ENCODE measurements at regions not wholly inside any gene's neighbourhood (a gene's known extent, or its start where the extent isn't known, plus 50 kb on each side); places are given as distances from the start of the nearest gene placed in this dataset.
"Not testable (repeated sequence)": the region's sequence is repeated elsewhere in the genome, so short reads cannot be mapped to it uniquely, and the experiment has no call there.

DNA sequence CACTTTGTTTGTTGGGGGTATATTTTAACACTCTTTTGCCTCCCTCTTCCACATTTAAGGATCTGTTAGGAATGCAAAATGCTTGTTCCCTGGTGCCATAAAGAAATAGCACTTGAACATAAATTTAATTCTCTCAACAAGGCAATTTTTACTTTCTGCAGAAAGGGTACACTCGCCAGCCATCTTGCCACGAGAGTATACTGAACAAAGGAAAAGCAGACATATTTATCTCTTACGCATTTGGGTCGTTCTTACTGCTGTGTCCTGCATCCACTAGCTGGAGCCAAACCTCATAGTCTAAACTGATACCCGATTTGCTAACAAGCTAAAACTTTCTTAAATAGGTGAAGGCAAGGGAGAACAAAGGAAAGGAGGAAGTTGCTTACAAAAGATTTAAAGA lies 129.5 kb downstream of the B3GNT2 start:
- DNase-seq = no peak

DNA sequence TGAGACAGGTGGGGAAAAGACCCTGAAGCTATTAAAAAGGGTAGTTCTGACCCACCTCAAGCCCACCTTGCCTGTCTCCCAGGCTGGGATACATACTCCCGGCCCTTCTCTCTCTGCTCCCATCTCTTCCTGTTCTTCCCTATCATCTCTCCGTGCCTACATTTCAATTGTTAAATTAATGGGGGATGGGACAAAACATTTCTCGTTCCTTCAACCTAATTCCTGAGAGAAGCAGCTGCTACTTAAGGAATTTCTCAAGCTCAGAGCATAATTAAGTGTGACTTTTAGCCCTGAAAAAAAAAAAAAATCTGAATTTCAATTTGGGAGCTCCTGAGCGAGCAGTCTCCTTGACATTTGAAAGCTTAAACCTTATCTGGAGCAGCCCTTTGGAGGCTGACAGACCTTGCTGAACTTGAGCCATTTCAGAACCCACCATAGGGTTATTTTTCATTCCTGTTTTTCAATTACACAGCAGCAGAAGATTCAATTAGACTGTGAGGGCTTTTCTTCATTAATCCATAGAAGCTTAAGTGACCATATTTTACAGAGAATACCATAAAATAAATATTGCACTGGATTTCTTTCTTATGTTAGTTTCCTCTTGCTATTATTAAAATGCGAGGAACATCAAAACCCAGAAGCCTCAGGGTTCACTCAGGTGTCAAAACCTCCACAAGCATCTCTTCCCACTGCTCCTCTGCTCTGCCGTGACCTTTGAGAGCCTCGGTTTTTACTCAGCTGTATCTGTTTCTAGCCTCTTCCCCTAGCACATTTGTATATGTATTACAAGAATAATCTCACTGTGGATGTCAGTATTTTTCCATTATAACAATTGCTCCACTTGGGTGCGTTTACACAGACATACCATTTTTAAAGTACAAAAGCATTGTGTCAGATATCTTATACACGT lies 125.7 kb downstream of the B3GNT2 start:
- no peak for DNase-seq

DNA sequence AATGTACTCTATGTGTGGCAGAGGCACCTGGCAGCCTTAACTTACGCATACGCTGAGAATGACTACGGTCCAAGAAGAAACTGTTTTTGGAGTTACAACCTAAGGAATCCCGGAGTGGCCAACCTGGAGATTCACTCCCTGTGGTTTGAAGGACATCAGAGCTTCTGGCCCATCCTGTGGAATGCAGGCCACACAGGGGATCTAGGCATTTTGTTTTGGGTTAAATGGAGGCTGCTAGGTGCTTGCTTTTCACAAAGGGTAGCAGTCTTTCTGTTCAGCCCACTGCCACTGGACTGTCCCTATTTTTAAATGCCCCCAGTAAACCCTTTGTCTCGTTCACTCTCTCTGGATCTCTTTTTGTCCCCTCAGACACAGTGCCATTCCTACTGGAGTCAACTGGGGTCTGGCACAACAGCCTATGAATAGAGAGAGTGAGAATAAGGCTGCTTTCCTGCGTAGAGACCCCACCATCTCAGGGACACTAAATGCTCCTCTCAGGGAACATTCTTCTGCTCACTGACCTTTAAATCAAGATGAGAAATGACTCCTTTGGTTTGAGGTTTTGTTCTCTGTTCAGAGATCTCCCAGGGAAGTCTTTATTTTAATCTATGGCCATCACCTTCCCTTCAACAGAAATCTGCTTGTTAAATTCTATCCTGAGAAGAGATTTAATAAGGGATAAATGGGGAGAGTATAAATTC lies 124.9 kb downstream of the B3GNT2 start:
- no peak for DNase-seq

GRCh38 chr2:62320137-62320536 lies 124.2 kb downstream of the B3GNT2 start:
- not testable (repeated sequence) for DNase-seq

DNA sequence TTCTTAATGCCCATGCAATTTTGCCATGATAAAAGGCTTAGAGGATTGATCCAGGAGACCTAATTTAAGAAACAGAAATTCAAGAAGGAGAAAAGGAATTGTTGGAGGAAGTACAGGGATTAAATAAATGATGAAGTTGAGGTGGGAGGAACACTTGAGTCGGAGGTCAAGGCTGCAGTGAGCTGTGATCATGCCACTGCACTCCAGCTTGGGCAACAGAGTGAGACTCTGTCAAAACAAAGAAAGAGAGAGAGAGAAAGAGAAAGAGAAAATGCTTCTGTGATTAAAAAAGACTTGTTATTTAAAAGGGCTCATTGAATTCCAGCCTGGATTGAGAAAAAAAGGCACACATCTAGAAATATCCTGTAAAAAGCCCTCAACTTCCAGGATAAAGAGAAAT lies 123.2 kb downstream of the B3GNT2 start:
- no peak for DNase-seq

GRCh38 chr2:62315476-62315875 lies 119.6 kb downstream of the B3GNT2 start:
- DNase-seq = no peak

DNA sequence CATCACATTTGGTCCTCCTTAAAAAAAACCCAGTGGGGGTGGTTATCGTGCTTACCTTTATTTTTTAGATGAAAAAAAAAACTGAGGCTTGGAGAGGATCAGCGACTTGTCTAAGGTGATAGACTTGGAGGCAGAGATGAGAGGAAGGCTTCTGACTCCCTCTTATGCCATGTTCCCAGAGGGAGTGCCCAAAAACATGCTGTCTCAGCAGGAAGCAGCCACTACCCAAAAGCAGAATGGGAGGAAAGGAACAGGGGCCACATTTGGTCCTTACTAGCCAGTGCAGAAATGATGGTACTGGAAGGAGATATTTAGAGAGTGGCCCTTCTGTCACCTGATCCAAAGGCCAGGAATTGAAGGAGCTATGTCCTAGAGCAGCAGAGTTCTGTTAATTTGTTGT lies 118.4 kb downstream of the B3GNT2 start:
- DNase-seq = no peak

DNA sequence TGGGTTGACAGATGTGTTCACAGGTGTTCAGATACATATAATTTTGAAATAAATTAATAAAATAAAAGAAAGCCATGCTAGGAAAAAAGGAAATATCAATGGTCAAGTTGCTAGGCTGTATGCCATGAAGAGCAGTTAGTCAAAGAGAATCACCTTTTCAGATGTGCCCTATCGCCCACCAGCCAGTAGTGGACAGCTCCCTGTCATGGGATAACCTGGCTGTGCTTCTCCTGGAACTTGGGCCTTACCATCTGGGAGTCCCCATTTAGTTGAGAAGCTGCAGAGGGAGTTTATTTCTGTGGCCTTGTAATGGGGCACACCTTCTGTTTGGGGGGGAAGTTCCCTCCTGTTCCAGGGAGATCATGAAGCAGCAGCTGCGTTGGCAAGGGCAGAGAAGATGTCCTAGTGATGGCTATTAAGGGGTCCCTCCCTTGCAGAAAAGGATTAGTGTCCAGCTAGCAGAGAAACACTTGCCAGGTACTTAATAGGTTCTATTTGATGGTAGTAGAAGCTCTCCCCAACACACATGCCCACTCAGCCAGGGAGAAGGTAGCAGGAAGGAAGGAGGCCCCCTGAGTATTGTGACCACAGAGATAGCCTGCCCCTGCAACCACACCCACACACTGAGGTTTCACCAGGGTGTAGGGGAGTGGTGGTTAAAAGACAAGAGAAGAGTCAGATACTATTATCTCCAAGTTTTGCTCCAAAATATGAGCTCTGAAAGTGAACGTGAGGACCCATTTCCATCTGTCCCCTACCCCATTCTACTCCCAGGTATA lies 117.7 kb downstream of the B3GNT2 start:
- DNase-seq = no peak

DNA sequence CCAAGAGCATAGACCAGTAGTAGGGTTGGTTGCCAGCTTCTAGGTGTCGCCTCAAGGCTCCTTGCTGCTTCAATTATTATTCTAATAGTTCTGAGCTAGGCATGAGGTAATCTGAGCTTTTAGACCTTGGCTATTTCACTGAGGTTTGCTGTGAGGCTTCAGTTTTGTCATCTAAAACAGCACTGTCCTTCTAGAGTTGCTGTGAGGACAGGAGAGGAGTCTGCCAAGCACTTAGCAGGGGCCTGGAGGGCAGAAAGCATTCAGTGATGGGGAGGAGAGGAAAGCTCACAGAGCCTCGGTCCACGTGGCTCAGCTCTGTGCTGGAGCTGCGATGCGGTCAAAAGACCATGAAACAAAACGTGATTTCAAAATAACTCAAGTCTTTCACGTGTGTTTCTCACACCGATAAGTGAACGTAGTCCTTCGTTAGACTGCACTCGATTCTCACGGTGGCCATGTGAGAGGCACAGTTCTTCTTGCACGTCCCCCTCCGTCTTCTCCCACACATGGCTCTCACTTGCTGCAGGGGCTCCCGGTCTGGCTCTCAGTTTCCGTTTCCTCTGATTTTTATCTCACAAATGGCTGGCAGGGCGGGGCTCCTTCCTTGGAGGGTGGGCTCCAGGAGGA lies 113.7 kb downstream of the B3GNT2 start:
- no peak for DNase-seq

DNA sequence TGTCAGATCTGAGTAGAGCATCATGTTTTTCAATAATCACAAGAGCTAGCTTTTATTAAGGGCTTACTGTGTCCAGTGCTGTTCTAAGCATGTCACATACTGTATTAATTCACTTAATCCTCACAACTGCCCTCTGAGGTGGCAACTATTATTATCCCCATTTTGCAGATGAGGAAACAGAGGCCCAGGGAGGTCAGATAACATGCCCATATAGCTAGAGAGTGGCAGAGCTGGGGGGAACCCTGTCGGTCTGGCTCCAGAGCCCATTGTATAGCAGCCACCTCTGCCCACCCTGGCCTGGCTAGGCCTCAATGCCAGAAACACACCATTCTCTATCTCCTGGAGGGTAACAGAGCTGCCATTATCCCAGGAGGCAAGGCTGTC lies 113.2 kb downstream of the B3GNT2 start:
- no peak for DNase-seq

DNA sequence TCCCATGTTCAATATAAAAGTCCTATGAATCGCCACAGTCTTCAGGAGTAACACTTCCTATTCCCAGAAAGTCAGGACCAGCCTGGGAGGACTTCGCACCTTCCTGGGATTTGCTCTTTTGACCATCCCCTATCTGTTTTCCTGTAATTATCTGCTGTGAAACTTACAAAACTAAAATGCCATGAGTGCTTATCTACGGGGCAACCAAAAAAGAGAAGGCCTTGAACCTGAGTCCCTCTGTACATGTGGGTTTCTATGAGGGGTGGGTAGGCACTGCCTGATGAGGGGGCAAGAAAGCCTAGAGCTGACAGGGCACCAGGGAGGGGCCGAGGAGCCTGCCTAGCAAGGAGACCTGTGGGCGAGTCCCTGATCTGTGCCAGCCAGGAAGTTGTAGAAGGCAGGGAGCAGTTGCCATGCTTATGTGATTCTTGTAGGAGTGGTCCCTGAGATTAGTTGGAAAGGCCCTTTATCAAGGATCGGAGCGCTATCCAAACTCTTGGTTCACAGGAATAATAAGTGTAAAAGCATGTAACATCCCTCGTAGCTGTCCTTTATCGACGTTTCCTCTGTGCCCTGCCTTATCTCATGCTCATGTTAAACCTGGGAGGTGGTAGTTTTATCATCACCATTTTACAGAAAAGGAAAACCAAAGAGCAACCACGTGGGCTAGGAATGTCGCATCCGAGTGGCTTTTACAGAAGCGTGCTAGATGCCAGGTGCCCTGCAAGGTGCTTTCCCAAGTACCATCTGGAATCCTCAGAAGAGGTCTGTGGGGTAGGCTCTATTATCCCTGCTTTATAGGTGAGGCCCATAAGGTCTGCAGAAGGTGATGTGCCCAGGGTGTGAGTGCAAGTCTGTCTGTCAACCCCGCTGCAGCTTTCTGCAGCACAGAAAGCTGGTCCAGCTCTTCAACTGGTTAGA lies 111.8 kb downstream of the B3GNT2 start:
- DNase-seq = no peak

DNA sequence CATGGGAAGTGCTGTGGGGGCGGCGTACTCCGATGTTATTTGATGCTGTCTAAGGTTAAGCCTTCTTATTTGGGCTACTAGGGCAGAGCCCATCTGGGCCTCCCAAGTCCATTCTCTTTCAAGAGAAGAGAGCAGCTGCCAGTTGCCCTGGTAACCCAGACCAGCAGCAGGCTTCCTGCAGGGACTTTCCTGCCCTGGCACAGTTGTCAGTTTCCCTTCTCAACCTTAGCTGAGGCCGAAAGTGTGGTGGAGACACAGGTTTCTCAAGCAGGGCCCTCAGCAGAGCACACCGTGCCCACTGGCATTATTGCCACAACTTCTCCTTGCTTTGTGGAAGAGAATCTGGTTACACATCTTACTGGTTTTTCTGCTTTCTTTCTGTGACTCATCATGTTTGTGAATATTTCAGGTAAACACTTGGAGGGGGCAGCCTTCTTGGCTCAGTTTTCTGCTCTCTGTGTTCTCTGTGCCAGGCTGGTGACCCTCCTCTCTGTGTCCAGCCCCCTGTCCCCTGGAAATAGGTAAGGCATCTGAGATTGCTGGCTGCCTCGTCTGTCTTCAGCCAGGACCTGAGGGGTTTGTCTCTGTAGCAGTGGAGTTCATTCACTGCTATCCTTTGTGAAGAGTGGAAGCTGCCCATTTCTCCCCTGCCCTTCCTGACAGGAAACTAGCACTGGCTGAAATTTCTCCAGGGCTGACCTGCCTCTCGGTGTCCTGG lies 111.0 kb downstream of the B3GNT2 start:
- no peak for DNase-seq

DNA sequence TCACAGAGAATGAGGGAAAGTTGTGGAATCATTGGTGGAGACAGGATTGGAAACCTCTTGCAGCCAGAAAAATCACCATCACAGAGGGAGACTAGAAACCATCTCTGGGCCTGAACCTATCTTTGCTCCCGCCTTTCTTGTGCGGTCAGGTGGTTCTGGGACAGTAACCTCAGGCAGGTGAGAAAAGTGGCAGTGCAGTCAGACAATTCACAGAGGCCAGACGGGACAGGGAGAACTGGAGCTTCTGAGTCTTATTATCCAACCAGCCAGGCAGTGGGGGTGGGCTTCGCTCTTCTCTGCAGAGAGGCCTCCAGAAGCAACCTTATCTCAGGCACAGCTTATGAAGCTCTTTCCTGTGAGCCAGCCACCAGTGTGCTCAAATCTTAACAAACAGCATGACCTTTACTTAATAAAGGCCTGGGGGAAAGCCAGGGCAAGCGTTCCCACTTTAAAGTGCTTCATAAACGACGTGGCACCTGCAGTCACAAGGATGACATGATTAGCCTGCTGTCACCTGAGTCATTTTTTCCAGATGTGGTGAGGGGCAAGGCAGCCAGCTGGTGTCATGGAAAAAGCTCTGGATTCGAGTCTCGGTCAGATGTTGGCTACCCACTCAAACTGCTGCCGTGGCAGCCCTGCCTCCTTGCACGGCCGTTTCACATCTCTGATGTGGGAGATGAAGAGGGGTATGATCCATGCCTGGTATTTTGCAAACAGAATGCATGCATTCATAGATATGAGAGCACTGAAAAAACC lies 109.7 kb downstream of the B3GNT2 start:
- no peak for DNase-seq

- peak; percentile 75 to 82 for DNase-seq
Measured at GRCh38 chr2:62304429-62305417, 108.8 kb downstream of the B3GNT2 start.

DNA sequence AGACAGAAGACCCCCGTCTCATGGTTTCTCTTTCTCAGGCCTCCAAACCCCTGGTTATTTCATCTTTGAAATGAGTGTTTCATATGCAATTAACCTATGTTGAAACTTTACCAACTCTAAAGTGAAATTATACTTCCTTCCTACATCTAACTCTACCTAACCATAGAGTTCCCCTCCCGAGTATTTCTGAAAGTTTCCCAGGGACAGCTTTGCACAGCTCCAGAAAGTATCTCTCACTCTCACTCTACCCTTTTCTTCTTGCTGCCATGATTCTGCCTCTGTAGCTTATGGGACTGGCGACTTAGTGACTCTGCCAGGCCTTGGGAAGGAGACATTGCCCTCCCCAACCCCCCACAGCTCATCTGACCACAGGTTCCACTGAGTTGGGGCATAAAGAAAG lies 107.9 kb downstream of the B3GNT2 start:
- peak; percentile 62 to 69 for DNase-seq

GRCh38 chr2:62302631-62303435 lies 106.9 kb downstream of the B3GNT2 start:
- no peak for DNase-seq

GRCh38 chr2:62300925-62301324 lies 105.0 kb downstream of the B3GNT2 start:
- DNase-seq = no peak

GRCh38 chr2:62297624-62298010 lies 101.7 kb downstream of the B3GNT2 start:
- no peak for DNase-seq
